Adrenal gland (tissue), 9 donors: ENCODE measurements at regions not wholly inside any gene's neighbourhood (a gene's known extent, or its start where the extent isn't known, plus 50 kb on each side); places are given as distances from the start of the nearest gene placed in this dataset.

Experiments used
- DNase-seq, 7 donors: peaks; one replicate each; pipeline ENCODE4 v3.0.0-alpha.2; 2019 to 2020
- H3K27ac ChIP-seq, 5 donors: fragments of 200-600 bp; sonication (generic) in 4 of 5; 1 replicate in 3 of 5; 2 replicates in 2 of 5; pipeline versions ENCODE4 v1.5.1 to v1.8.0; 2016 to 2020; ENCODE audit warnings: mild to moderate bottlenecking in 1 of 5
- H3K27me3 ChIP-seq: fragments of 200-600 bp; 2 replicates; pipeline ENCODE4 v1.8.0; 2021
- H3K36me3 ChIP-seq, 2 donors: fragments of 200-600 bp; replicated peaks in 1 of 2; 1 replicate in 1 of 2; 2 replicates in 1 of 2; pipeline versions ENCODE4 v1.5.1 to v1.8.0; 2018 to 2022
- H3K4me1 ChIP-seq, 2 donors: fragments of 200-600 bp; replicated peaks in 1 of 2; 1 replicate in 1 of 2; 2 replicates in 1 of 2; pipeline versions ENCODE4 v1.5.1 to v1.8.0; 2018 to 2021
- H3K4me3 ChIP-seq, 4 donors: fragments of 200-600 bp; sonication (generic) in 3 of 4; one replicate each; pipeline ENCODE4 v1.5.1; 2016 to 2018
- H3K9me3 ChIP-seq, 3 donors: fragments of 200-600 bp; sonication (generic) in 1 of 3; replicated peaks in 1 of 3; 1 replicate in 2 of 3; 2 replicates in 1 of 3; pipeline versions ENCODE4 v1.5.1 to v1.8.0; 2016 to 2021
- POLR2A ChIP-seq, 2 donors: fragments of 450-650 bp; IDR thresholded peaks; one replicate each; pipeline ENCODE4 v1.6.1; 2017; ENCODE audit warnings: antibody characterized with exemption in 2 of 2, mild to moderate bottlenecking in 2 of 2, moderate library complexity in 1 of 2
- WGBS, 4 donors: extraction: QIAGEN DNeasy Blood & Tissue Kit in 2 of 4; methylation state at CpG; one replicate each; pipeline versions ENCODE4 v1.1.5 to v1.1.7; 2013 to 2017; 5-methylcytosine and 5-hydroxymethylcytosine counted together
- intact Hi-C, 2 donors: fragments of 100-400 bp; cut with DNase I; formaldehyde crosslinking; loops; one replicate each; pipeline versions ENCODE4 v1.14.1 to v1.15.0; 2022 to 2023
- TF ChIP-seq, protein P1 (sequence below), 6 experiments: fragments of 450-650 bp in 4 of 6; fragments of 200-600 bp in 2 of 6; sonication (generic) in 1 of 6; IDR thresholded peaks; 1 replicate in 5 of 6; 2 replicates in 1 of 6; pipeline versions ENCODE4 v1.5.1 to v1.8.0; 2016 to 2021; ENCODE audit warnings: antibody characterized with exemption in 6 of 6, mild to moderate bottlenecking in 2 of 6, moderate library complexity in 1 of 6
- donor health status: healthy with polysubstance abuse.
- donor health status: Bipolar disorder and iron deficiency.
- donor health status: DM: yes; HTN: yes; CAD: no.
- donor health status: DM: no; HTN: no; CAD: no.
- donor health status: DM: no; HTN: no; CAD: no.

GRCh38 chr9:113742878-113743277 is 133.2 kb upstream of the ZNF618 start:
- no peaks in the 10 kb centered on the region for H3K4me1 ChIP-seq
- TF ChIP-seq, protein P1, sequence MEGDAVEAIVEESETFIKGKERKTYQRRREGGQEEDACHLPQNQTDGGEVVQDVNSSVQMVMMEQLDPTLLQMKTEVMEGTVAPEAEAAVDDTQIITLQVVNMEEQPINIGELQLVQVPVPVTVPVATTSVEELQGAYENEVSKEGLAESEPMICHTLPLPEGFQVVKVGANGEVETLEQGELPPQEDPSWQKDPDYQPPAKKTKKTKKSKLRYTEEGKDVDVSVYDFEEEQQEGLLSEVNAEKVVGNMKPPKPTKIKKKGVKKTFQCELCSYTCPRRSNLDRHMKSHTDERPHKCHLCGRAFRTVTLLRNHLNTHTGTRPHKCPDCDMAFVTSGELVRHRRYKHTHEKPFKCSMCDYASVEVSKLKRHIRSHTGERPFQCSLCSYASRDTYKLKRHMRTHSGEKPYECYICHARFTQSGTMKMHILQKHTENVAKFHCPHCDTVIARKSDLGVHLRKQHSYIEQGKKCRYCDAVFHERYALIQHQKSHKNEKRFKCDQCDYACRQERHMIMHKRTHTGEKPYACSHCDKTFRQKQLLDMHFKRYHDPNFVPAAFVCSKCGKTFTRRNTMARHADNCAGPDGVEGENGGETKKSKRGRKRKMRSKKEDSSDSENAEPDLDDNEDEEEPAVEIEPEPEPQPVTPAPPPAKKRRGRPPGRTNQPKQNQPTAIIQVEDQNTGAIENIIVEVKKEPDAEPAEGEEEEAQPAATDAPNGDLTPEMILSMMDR (IDR thresholded peaks at IDR 0.05), result no peak
- no peak for TF ChIP-seq POLR2A (IDR thresholded peaks at IDR 0.05)
- no peak for DNase-seq
- no peak overlapping the region for H3K27ac ChIP-seq
- no peaks in the 10 kb centered on the region for H3K27me3 ChIP-seq
- no peaks in the 10 kb centered on the region for H3K9me3 ChIP-seq
- no peak overlapping the region for H3K4me3 ChIP-seq
- 78 to 86% (median 82%) methylated on average over 6 of the region's 6 CpGs for WGBS, 4 donors
- H3K36me3 ChIP-seq, result no peaks in the 10 kb centered on the region
- intact Hi-C loops, result no loop called here

DNA sequence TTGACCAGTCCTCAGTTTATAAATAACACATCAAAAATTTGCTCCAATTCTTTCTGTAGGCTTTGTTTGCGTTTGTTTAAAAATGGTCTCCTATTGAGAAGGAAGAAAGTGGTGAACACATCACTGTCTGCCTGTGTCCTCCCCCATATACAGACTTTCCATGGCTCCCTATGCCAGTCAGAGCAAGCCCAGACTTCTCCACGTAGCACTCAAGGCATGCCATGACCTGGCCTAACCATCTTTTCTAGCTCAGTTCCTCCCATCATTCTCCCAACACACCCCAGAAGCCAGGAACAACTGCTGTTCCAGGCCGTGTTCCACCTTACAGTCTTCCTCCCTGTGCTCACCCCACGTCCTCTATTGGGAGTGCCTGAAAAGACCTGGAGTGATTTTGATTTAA is 129.6 kb upstream of the ZNF618 start:
- no peak for DNase-seq
- H3K9me3 ChIP-seq, result no peaks in the 10 kb centered on the region
- H3K4me3 ChIP-seq, result no peak overlapping the region
- WGBS, 4 donors, result 81 to 92% (median 86%) methylated on average over 4 of the region's 4 CpGs
- no peaks in the 10 kb centered on the region for H3K27me3 ChIP-seq
- no peak overlapping the region for H3K27ac ChIP-seq
- TF ChIP-seq, protein P1 (IDR thresholded peaks at IDR 0.05), result no peak
- TF ChIP-seq POLR2A (IDR thresholded peaks at IDR 0.05), result no peak
- no peaks in the 10 kb centered on the region for H3K4me1 ChIP-seq
- H3K36me3 ChIP-seq, result no peaks in the 10 kb centered on the region
- intact Hi-C loops, result no loop called here

- H3K27ac ChIP-seq, result no peak overlapping the region
- intact Hi-C loops, result no loop called here
- TF ChIP-seq POLR2A (IDR thresholded peaks at IDR 0.05), result no peak
- TF ChIP-seq, protein P1 (IDR thresholded peaks at IDR 0.05), result no peak
These were observed 128.0 kb upstream of the ZNF618 start for GRCh38 chr9:113748135-113748534.

GRCh38 chr9:113753398-113754119 is 122.5 kb upstream of the ZNF618 start:
- Histone ChIP-seq H3K27ac (no peak overlapping the region), H3K36me3 (no peaks in the 10 kb centered on the region), H3K27me3 (peaks cover 6% of the 10 kb centered on the region), H3K4me3 (no peak overlapping the region), H3K4me1 (no peaks in the 10 kb centered on the region), H3K9me3 (no peaks in the 10 kb centered on the region)
- WGBS, 4 donors, result 77 to 82% (median 79%) methylated on average over 7 of the region's 7 CpGs
- intact Hi-C loops, result no loop called here
- TF ChIP-seq, protein P1 (IDR thresholded peaks at IDR 0.05), result no peak
- TF ChIP-seq POLR2A (IDR thresholded peaks at IDR 0.05), result no peak
- no peak for DNase-seq

More at GRCh38 chr9:113748135-113748534, 128.0 kb upstream of the ZNF618 start:
- H3K36me3 ChIP-seq, result no peaks in the 10 kb centered on the region
- H3K9me3 ChIP-seq, result no peaks in the 10 kb centered on the region
- no peak overlapping the region for H3K4me3 ChIP-seq
- H3K4me1 ChIP-seq, result no peaks in the 10 kb centered on the region
- H3K27me3 ChIP-seq, result peaks cover 1% of the 10 kb centered on the region
- DNase-seq, result no peak
